ENCODE measurements at regions not wholly inside any gene's neighbourhood (a gene's known extent, or its start where the extent isn't known, plus 50 kb on each side); places are given as distances from the start of the nearest gene placed in this dataset.

DNA sequence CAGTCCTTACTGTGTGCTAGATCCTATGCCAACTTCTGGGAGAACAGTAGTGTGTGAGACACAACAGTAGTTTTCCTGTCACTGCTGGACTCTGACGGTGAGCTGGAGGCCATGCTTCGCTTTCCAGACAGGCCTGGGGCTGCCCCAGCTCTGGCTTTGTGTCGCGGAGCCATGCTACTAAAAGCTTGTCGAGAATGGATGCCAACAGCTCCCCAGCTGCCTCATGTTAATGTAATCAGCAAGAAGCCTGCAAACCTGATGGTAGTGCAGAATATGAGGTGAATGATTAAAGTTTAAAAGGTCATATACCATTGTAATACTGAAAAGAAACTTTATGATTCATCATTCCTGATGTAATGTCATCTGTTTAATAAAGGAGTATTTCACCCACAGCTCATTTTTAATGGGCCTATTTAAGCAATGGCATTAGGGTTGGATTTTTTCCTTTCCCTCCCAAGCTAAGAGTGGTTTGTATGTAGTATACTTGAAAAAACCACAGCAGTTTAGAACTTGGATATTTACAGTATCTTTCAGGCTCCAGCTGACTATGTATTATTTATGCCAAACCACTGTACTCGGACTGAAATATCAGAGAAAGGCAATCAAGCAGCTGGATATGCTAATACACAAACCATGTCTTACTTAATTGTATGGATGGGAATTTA, 343.0 kb downstream of the NUF2 start:
- no peak for DNase-seq

DNA sequence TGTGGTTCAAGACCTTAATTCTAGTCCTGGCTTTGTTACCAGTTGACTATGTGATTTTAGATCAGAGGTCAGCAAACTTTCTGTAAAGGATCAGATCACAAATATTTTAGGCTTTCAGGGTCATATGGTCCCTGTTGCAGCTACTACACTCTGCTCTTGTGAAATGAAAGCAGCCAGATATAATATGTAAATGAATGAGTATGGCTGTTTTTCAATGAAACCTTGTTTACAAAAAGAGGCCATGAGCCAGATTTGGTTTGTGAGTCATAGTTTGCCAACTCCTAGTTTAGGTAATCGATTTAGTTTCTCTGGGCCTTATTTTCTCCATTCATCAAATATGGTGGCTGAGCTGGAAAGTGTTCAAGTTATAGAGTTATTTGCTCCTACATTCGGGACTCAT, 346.7 kb downstream of the NUF2 start:
- no peak for DNase-seq

DNA sequence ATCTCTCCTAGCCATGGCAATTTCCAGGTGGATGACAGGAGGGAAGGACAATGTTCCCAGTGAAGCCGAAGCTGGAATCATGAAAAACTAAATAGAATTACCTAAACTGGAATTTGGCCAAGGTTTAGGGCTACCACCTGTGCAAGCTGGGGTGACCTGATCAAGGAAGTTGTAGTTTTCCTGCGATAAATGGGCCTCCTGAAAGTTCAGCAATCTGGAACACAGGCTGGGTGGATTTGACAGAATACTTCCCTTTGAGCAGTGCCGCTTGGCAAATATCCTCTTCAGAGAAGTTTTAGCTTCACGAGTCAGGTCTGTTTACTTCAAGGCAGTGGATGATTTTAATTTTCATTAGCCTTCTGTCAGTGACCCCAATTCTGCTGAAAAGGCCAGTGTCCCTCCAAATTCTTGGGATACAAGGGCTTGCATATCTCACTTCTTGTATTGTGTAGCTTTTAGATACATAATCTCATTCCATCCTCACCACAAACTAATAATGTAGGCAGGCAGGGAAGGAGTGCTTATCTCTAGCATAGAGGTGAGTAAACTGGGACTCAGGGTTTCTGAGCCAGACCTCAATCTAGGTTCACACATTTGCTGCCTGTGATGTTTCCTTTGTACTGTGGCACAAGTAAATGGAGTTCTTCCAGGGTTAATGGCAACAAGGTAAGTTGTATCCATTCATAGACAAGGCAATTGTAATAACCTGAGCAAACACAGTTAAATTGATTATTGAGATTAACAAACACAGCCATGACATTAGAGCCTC, 349.4 kb downstream of the NUF2 start:
- no peak for DNase-seq

DNA sequence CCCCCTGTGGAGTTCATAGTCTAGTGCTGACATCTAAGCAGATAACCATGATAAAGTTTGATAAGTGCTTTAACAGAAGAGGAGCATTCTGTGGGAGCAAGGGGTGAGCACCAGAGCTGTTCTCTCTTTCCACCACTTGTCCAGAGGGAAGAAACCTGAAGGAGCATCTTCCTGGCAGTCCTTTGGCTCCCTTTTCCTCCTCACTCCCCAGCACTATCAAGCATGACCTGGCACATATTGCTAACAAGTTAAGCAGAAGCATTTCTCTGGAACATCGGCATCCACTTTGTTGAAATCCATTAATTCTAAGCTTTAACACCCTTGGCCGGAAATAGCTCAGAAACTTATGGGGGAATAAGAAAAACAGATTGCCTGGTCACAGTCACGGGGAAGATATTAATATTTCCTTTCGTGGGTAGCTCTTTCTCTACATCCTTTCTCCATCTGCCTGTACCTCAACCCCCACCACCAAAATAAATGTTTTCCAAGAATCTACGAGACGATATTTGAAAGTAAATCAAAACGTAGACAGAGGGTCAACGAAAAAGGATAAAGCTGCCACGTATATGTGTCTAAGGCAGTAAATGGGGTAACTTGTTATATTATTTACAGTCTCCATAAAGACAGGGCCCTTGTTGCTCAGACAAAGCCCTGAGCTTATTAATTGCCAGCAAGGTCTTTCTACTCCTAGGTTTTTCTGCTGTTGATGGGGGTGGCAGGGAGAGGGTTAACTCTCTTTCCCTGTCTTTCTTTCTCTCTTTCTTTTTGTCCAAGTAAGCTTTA, 351.4 kb downstream of the NUF2 start:
- no peak for DNase-seq

DNA sequence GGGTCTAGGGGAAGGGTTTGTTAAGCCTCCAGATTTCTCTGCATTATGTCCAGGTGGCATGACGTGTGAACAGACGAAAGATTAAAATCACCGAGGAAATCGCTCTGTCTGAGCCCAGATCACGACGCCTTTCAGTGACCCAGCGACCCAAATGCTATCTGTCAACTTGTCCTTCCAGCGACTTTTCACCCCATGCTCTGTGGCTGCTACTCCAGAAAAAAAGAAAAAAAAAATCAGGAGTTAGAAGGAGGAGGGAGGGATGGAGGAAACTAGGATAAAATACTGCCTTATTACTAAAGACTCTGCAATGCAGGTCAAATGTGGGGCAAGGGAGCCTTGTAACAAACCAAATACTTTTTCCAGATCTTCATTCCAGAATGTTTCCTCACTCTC, 352.0 kb downstream of the NUF2 start:
- no peak for DNase-seq

DNA sequence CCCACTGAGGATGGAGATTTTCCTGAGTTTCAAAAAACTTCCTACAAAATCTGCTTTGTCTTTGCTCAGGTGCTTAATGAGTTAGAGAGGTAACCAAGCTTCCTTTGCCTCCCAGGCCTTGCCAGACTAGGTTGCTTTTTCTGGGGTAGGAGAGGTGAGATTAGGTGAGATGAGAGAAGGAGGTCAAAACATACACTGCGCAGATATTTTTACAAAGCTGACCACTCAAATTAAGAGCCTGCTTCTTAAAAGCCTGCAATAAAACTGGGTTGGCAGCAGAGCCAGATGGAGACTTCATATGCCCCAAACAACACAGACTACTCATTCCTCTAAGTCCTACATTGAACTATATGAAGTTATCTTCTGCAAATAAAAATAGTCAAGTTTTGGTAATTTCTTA, 352.5 kb downstream of the NUF2 start:
- DNase-seq = no peak

DNA sequence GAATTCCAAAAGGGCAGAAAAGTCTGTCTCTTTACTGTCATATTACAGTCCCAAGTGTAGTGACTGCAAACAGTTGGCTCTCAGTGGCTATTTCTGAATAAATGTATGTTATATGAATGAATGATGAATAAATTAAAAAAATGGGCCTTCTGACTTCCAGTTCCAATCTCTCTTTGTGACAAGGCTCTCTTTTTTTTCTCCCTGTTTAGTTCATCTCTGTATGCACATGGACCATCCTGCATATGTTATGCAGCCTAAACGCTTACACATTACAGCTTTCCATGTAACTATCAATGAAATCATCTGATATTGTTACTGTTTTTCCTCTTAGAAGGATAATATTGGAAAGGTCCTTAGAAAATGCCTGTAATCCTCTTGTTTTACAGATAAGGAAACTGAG, 363.0 kb downstream of the NUF2 start:
- DNase-seq = no peak

DNA sequence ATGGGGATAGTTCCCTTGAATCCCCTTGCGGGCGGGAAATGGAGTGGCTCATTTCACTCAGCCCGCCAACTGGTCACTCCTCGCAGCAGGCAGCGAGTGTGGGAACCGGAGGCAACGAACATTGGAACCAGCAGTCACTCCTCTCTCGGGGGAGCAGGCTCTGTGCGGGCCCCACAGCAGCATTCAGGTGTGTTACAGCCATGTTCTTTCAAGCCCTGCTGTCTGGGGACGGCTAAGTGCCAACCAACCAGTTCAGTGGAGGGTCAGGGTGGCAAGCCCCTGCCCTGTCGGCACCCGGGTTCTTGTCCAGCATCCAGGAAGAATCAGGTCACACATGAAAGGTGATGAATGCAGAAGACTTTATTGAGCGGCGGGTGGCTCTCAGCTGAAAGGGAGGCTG, 370.5 kb downstream of the NUF2 start:
- no peak for DNase-seq

DNA sequence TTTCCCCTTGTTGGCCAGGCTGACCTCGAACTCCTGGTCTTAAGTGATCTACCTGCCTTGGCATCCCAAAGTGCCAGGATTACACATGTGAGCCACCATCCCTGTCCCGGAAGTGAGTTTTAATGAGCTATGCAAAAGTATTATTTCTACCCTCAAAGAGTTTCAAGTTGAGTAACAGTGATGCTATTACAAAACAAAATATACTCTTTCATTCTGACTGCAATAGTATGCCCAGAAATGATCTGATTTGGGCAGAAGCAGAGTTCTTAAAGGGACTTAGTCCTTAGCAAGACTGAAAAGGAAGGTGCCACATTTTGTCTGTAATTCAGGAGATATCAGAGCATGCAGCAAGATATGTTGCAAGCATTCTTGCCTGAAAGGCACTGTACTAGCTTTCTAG, 375.4 kb downstream of the NUF2 start:
- no peak for DNase-seq

DNA sequence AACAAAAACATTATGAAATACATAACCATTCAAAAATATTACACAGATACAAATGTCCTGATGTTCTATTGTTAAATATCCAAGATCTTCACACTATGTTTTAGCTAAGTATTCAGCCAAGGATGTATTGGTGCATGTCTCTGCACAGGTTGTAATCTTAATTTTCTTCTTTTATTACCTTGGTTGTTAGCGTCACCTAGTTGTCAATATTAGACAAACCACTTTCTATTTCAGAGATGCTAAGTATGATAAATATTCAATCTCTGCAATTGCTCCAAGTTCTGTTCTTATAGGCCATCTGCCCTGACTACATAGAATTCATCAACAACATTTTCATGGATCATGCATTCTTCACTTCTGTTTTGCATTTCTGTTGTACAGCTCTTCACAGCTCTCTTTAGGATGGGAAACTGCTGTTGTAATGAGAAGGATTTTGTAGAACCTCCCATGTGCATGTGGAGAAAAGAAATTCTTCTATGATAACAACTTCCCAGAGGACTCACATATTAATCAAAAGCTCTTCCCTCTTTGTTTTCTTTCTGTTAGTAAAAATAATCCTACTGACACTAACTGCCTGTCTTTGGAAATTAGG, 380.1 kb downstream of the NUF2 start:
- DNase-seq = no peak

DNA sequence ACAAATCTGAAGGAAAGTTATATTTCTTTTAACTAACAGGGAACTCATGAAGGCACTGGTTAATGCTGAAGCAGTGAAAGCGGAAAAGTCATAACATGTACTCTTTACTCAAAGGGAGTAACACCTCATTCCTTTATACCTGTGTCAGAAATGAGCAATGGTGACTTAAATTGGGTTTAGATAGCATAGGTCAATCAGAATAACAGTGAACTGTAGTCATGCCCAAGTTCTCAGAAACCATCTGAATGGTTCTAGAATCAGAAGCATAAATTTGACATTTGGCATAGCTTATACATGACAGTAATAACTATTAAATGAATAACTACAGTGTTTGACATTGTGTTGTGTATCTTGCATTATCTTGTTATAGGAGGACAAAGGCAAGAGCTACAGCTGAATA, 382.0 kb downstream of the NUF2 start:
- no peak for DNase-seq

DNA sequence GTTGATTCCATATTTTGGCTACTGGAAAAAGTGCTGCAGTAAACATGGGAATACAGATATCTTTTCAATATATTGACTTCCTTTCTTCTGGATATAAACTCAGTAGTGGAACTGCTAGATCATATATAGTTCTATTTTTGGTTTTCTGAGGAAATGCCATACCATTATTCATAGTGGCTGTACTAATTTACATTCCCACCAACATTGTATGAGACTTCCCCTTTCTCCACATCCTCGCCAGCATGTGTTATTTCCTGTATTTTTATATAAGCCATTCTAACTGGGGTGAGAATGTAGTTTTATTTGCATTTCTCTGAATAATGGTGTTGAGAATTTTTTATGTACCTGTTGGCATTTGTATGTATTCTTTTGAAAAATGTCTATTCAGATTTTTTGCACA, 385.2 kb downstream of the NUF2 start:
- DNase-seq = no peak

DNA sequence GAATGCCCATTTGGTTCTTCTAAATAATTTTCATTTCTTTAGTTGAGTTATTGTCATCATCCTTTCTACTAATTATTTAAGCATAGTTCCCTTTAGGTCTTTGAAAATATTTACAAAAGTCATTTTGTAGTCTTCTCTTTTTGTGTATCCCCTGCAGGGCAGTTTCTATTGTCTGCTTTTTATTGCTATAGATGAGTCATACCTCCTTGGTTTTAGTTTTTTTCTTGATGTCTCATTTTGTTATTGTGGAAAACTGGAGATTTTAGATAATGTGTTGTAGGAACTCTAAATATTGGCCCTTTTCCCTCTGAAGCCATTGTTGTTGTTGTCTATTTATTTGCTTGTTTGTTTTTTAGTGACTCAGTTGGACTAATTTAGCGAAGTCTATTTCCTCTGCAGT, 387.9 kb downstream of the NUF2 start:
- DNase-seq = no peak

DNA sequence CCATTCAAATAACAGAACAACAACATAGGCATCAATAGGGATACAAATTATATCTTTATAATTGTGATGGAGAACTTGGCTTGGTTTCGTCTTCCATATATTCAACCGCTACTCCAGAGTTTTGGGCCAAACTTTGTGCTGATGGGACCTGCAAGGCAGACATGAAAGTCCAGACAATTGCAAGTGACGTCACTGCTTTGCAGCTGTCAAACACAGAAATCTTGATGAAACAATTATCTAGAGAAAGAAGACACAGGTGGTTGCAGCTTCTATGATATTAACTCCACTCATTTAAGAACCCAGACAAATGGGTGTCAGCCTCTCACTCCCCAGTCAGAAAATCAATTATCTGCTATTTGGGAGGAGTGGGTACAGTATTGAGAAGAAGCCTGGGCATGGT, 390.6 kb downstream of the NUF2 start:
- DNase-seq = no peak

DNA sequence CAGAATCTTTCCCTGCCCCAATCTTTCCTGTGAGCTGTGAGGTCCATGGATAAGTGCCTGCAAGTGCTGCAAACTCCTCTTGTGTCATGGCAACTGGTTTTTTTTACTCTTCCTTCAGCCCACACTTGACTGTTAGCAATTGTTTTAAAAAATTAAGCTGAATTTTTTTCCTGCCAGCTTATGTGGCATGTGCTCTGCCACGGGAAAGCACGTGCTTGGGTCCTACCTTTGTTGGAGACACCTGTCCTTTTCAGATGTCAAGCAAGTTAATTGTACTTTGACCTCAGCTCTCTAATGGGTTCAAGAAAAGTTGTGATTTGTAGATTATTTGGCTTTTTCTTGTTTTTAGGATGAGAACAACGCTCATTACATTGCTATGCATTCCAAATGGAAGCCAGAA, 398.5 kb downstream of the NUF2 start:
- DNase-seq = no peak

DNA sequence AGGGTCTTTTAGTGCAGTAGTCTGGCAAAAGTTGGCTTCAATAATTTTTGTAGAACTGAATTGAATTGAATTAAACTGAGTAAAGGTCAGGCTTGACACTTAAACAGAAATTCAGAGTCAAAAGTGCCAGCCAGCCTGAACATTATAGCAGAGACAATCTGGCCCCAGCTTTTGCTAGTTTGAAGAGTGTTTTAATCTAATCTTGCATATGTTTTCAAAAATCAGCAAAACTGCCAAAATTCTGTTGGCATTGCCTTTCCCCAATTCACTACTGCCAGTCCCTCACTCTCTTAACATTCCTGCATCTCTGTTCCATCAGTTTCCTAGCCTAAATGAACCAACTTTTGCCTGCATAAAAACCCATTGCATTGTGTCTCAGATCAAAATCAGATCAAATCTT, 403.8 kb downstream of the NUF2 start:
- DNase-seq = no peak

DNA sequence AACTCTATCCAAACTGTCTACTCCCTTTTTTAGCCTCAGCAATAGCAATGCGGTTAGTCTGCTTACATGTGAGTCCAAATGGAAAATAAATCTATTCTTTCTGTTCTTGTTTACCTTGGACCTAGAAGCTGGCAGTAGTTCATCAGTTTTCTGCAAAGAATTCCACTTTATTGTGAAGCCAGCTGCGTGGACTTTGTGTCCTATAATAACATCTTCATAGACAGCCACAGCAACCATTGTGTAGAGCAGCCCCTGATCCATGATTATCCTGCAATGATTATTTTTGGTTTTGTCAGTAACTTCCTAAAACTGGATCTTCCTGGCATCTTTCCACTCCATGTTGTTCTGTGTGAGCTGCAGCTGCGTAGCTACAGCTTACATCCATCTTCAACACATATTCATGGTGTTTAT, 408.7 kb downstream of the NUF2 start:
- no peak for DNase-seq

DNA sequence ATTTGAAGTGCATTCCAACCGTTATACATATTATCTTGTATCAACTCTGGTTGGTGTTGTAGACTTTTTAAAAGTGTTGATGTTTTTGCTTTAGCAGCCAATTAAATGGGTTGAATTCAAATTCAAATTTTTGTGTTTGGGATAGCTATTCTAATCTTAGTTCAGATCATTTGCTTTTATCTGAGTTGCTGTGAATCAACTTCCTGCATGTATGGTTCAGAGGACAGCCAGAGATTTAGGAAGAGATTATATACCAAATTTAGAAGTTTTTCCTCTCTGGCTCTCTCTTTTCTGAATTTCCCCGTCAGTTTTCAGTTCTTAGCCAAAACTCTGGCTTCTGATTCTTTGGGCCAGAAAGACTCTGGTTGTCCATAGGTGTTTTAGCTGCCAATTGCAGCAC, 415.5 kb downstream of the NUF2 start:
- DNase-seq = no peak

DNA sequence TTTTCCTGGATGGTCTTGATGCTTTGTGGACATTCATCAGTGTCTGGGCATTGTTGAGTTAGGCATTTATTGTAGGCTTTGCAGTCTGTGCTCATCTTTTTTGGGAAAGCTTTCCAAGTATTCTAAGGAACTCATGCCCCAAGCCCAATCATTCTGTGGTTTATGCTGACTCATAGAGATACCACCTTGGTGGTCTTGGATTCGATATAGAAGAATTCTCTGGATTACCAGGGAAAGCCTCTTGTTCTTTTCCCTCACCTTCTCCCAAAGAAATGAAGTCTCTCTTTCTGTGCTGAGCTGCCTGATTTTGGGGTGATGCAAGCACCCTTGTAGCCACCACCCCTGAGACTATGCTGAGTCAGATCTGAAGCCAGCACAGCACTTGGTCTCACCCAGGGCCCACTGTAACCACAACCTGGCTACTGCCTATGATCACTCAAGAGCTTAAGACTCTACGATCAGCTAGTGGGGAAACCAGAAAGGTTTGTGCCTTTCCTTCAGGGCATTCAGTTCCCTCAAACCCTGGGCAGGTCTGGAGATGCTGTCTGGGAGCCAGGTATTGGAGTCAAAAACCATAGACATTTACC, 422.6 kb downstream of the NUF2 start:
- DNase-seq = no peak

DNA sequence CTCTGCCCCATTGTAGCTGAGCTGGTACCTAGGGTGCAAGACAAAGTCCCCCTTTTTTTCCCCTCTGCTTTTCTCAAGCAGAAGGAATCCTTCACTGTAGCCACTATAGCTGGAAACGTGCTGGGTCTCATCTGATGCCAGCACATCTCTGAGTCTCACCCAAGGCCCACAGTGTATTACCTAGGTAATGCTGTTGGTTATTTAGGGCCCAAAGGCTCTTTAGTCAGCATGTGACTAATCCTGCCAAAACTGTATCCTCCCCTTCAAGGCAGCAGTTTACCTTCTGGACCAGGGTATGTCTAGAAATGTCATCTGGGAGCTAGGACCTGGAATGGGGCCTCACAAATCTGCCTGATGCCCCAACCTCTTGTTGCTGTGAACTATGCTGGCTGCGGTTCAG, 423.4 kb downstream of the NUF2 start:
- no peak for DNase-seq

DNA sequence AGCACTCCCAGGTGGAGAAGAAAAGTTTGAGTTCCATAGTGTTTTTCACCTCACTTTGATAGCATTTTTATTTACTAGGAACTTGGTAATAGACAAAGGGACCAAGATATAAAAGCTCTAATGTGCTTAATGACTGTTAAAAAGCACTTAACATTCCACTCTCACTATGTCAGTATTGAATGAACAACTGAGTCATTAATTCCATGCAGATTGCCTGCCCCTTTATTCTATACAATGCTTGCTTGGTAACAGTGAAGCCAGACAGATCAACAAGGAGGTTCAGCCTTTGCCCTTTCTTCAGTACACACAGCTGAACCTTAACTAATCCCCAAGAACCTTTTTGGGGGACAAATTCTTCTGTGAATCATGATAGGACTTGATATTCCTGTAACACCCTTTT, 425.5 kb downstream of the NUF2 start:
- DNase-seq = no peak

DNA sequence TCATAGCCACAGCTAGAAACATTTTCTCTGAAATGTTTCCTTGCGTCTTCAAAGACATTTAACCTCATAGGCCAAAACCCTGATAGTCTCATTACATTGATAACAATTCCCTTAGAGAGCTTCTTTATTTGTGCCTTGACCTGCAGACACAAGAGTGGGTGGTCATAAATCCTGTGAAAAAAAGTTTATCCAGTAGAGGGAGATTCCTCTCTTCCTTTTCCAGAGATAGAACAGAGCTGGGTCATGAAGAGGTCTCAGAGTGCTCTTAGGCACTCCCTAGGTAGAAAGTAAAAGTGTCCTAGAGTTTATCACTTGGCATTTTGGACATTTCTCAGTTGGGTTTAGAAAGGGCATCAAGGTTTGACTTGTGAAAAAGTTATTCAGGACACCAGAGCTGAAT, 426.1 kb downstream of the NUF2 start:
- no peak for DNase-seq

DNA sequence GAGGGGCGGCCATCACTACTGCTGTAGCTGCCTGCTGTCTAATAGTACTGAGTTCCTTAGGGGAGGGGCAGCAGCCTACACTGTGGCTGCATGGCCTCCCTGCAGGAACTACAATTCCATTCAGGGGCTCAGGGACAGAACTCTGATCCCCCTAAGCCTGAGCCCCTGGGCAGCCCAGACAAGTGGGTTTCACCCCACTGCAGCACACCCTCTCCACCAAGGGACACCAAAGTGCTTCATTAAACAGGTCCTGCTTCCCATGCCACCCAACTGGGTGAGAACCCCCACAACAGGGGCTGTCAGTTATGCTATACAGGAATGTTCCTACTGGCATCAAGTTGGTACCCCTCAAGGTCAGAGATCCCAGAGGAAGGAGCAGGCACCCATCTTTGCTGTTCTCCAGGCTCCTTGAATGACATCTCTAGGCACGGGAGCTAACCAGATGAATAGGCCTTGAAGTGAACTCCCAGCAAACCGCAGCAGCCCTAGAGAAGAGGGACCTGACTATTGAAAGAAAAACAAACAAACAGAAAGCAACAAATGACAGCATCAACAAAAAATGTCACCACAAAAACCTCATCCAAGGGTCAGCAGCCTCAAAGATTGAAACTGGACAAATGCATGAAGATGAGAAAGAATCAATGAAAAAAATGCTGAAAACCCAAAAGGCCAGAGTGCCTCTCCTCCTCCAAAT, 437.4 kb downstream of the NUF2 start:
- DNase-seq = no peak
